NT2/D1 (cell line): ENCODE measurements at regions not wholly inside any gene's neighbourhood (a gene's known extent, or its start where the extent isn't known, plus 50 kb on each side); places are given as distances from the start of the nearest gene placed in this dataset.

ENCODE experiments used
- YY1 ChIP-seq: IDR thresholded peaks from 2 replicates; pipeline ENCODE4 v1.6.1; 2011; ENCODE audit not compliant: insufficient read length, insufficient read depth
- ZNF274 ChIP-seq: IDR thresholded peaks from 2 replicates; pipeline ENCODE4 v1.6.1; 2011; ENCODE audit warnings: mild to moderate bottlenecking, low read depth, low read length

GRCh38 chr18:25533218-25533617, 181.3 kb upstream of the ZNF521 start:
- TF ChIP-seq YY1 (no peak), ZNF274 (no peak)
